OCI-LY1 (cell line): ENCODE measurements at regions not wholly inside any gene's neighbourhood (a gene's known extent, or its start where the extent isn't known, plus 50 kb on each side); places are given as distances from the start of the nearest gene placed in this dataset.

ENCODE experiments used
- H2AFZ ChIP-seq: fragments of 200-600 bp; sonication (generic), shearing (Covaris generic); 2 replicates; pipeline ENCODE4 v1.6.0; 2014; ENCODE audit warnings: antibody characterized with exemption, mild to moderate bottlenecking, low read length
- H3F3A ChIP-seq: fragments of 200-600 bp; sonication (generic), shearing (Covaris generic); 2 replicates; pipeline ENCODE4 v1.6.0; 2014; ENCODE audit warnings: mild to moderate bottlenecking, antibody characterized with exemption, low read length, moderate library complexity; ENCODE audit not compliant: insufficient read depth
- H3K27ac ChIP-seq: fragments of 200-600 bp; sonication (generic); 2 replicates; pipeline ENCODE4 v1.5.1; 2014; ENCODE audit warnings: low read length, mixed run types, mild to moderate bottlenecking, low read depth; ENCODE audit not compliant: poor library complexity, severe bottlenecking
- H3K27me3 ChIP-seq: fragments of 200-600 bp; sonication (generic); 2 replicates; pipeline ENCODE4 v1.6.0; 2014; ENCODE audit warnings: antibody characterized with exemption, mild to moderate bottlenecking, low read length, moderate library complexity; ENCODE audit not compliant: insufficient read depth
- H3K36me3 ChIP-seq: fragments of 200-600 bp; sonication (generic); 2 replicates; pipeline ENCODE4 v1.6.1; 2014; ENCODE audit warnings: mild to moderate bottlenecking, antibody characterized with exemption, low read length, moderate library complexity, mixed read lengths; ENCODE audit not compliant: insufficient read depth
- H3K4me1 ChIP-seq: fragments of 200-600 bp; sonication (generic); 2 replicates; pipeline ENCODE4 v1.5.1; 2014; ENCODE audit warnings: mild to moderate bottlenecking, low read length, moderate library complexity; ENCODE audit not compliant: insufficient read depth, severe bottlenecking
- H3K4me2 ChIP-seq: fragments of 200-600 bp; sonication (generic), shearing (Covaris generic); 2 replicates; pipeline ENCODE4 v1.6.1; 2014; ENCODE audit warnings: low read length
- H3K4me3 ChIP-seq: fragments of 200-600 bp; sonication (generic); 2 replicates; pipeline ENCODE4 v1.5.1; 2014; ENCODE audit warnings: low read length, low read depth, mild to moderate bottlenecking, mixed read lengths; ENCODE audit not compliant: poor library complexity, severe bottlenecking
- H3K79me2 ChIP-seq: fragments of 200-600 bp; shearing (Covaris generic); 2 replicates; pipeline ENCODE4 v1.6.1; 2016; ENCODE audit warnings: mixed run types, low read length, mixed read lengths; ENCODE audit not compliant: insufficient read depth
- H3K9ac ChIP-seq: fragments of 200-600 bp; sonication (generic), shearing (Covaris generic); 2 replicates; pipeline ENCODE4 v1.6.1; 2014; ENCODE audit warnings: mild to moderate bottlenecking, low read length, mixed read lengths
- H3K9me2 ChIP-seq: fragments of 200-600 bp; sonication (generic), shearing (Covaris generic); 2 replicates; pipeline ENCODE4 v1.6.1; 2014; ENCODE audit warnings: low read depth, mild to moderate bottlenecking, low read length, mixed read lengths
- H3K9me3 ChIP-seq: fragments of 200-600 bp; shearing (Covaris generic); 2 replicates; pipeline ENCODE4 v1.6.1; 2014; ENCODE audit warnings: low read length, mixed read lengths
- H4K20me1 ChIP-seq: fragments of 200-600 bp; sonication (generic), shearing (Covaris generic); 2 replicates; pipeline ENCODE4 v1.6.0; 2016; ENCODE audit warnings: mild to moderate bottlenecking, low read length; ENCODE audit not compliant: insufficient read depth
- EZH2 ChIP-seq: fragments of 200-600 bp; sonication (generic), shearing (Covaris generic); IDR thresholded peaks from 2 replicates; pipeline ENCODE4 v1.8.0; 2017; ENCODE audit warnings: borderline replicate concordance, mixed run types, mild to moderate bottlenecking, antibody characterized with exemption, low read length, moderate library complexity, mixed read lengths
- TF ChIP-seq, protein P1 (sequence below): fragments of 200-600 bp; sonication (generic), shearing (Covaris generic); IDR thresholded peaks from 2 replicates; pipeline ENCODE4 v1.5.1; 2017; ENCODE audit warnings: mild to moderate bottlenecking, antibody characterized with exemption, low read length, moderate library complexity, mixed read lengths

DNA sequence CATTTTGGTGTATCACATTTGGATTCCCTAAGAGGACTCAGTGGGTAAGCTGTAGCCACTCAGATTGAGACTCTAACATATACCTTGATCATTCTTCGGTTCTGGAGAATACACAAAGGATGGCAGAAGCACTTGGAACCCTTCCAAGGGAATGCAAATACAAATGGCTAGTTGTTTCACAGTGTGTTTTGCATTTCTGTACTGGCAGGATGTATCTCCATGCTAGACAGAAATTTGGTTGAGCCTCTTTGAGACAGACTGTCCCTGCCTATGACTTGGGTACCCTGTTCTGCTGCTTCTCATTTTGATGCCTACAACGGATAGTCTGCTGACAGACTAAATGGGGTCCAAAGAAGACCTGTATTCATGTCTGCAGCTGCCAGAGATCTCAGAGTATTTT lies 273.5 kb downstream of the TMEM38B start:
- Histone ChIP-seq H3K27ac (no peak overlapping the region), H3K4me3 (no peak overlapping the region), H4K20me1 (no peaks in the 10 kb centered on the region), H3K36me3 (no peaks in the 10 kb centered on the region), H3K4me2 (no peak overlapping the region), H3K4me1 (no peaks in the 10 kb centered on the region), H2AFZ (no peak overlapping the region), H3K9ac (no peak overlapping the region), H3K9me2 (no peaks in the 10 kb centered on the region), H3K79me2 (no peaks in the 10 kb centered on the region), H3K27me3 (no peaks in the 10 kb centered on the region), H3F3A (no peaks in the 10 kb centered on the region), H3K9me3 (no peaks in the 10 kb centered on the region)
- TF ChIP-seq, protein P1, sequence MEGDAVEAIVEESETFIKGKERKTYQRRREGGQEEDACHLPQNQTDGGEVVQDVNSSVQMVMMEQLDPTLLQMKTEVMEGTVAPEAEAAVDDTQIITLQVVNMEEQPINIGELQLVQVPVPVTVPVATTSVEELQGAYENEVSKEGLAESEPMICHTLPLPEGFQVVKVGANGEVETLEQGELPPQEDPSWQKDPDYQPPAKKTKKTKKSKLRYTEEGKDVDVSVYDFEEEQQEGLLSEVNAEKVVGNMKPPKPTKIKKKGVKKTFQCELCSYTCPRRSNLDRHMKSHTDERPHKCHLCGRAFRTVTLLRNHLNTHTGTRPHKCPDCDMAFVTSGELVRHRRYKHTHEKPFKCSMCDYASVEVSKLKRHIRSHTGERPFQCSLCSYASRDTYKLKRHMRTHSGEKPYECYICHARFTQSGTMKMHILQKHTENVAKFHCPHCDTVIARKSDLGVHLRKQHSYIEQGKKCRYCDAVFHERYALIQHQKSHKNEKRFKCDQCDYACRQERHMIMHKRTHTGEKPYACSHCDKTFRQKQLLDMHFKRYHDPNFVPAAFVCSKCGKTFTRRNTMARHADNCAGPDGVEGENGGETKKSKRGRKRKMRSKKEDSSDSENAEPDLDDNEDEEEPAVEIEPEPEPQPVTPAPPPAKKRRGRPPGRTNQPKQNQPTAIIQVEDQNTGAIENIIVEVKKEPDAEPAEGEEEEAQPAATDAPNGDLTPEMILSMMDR, result no peak
- no peak for TF ChIP-seq EZH2

DNA sequence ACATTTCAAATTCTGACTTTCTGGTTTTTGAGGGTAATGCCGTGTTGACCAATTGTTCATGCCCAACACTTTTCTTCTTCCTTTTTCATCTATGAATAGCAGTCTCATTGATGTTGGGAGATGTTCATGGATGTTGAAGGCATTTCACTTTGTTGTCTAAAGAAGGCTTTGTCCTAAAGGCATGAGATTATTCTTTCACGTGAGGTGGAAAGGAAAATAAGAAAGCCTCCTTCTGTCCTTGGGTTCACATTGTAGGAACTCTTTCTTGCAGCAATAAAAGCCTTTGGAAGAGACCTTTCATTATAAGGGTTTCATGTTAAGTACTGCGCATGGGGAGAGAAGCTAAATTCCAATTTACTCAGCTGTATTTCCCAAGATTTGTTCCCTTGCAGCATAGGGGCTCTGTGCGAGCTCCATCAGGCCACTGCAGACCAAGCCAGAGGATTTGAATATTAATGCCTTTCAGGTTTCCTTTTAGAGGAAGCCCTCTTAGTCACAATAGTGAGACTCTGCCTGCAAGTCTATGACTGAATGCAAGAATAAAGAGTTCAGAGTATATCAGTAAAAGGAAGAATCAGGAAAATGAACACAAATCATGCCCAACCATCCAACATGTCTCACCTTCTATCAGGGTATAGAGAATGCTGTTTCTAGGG lies 274.6 kb downstream of the TMEM38B start:
- no peaks in the 10 kb centered on the region for H3K9me2 ChIP-seq
- H3F3A ChIP-seq, result no peaks in the 10 kb centered on the region
- TF ChIP-seq, protein P1, result no peak
- no peak for TF ChIP-seq EZH2
- H3K9ac ChIP-seq, result no peak overlapping the region
- no peaks in the 10 kb centered on the region for H3K79me2 ChIP-seq
- no peak overlapping the region for H3K4me2 ChIP-seq
- no peaks in the 10 kb centered on the region for H3K27me3 ChIP-seq
- no peak overlapping the region for H3K27ac ChIP-seq
- H2AFZ ChIP-seq, result no peak overlapping the region
- H3K4me1 ChIP-seq, result no peaks in the 10 kb centered on the region
- H3K36me3 ChIP-seq, result no peaks in the 10 kb centered on the region
- no peak overlapping the region for H3K4me3 ChIP-seq
- H4K20me1 ChIP-seq, result no peaks in the 10 kb centered on the region
- no peaks in the 10 kb centered on the region for H3K9me3 ChIP-seq

DNA sequence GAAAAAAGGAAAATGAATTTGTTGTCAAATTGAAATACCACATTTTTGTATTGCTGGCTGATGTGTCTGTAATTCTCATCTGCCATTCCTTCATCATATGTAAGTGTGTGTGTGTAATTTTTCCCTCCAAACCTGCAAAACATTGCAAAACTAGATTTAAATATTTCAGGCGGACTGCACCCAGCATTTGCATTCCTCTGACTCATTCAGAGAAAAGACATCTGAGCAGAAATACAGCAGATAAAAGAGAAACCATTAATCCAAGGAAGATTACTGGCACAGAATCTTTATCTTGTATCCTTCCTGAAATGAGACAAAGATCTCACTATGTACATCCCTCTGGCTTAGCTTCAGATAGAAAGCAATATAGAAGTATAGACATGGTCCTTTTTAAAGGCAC lies 275.3 kb downstream of the TMEM38B start:
- H3K27ac ChIP-seq, result no peak overlapping the region
- H3K79me2 ChIP-seq, result no peaks in the 10 kb centered on the region
- H3K9ac ChIP-seq, result no peak overlapping the region
- no peak overlapping the region for H2AFZ ChIP-seq
- H3K4me2 ChIP-seq, result no peak overlapping the region
- no peaks in the 10 kb centered on the region for H3K9me3 ChIP-seq
- H3K4me3 ChIP-seq, result no peak overlapping the region
- H3K9me2 ChIP-seq, result no peaks in the 10 kb centered on the region
- no peaks in the 10 kb centered on the region for H3K36me3 ChIP-seq
- TF ChIP-seq, protein P1, result no peak
- TF ChIP-seq EZH2, result no peak
- no peaks in the 10 kb centered on the region for H3F3A ChIP-seq
- no peaks in the 10 kb centered on the region for H3K27me3 ChIP-seq
- H4K20me1 ChIP-seq, result no peaks in the 10 kb centered on the region
- H3K4me1 ChIP-seq, result no peaks in the 10 kb centered on the region
